Right hindlimb (tissue), 1 donor: ENCODE measurements at regions not wholly inside any gene's neighbourhood (a gene's known extent, or its start where the extent isn't known, plus 50 kb on each side); places are given as distances from the start of the nearest gene placed in this dataset.

Experiments used
- DNase-seq: peaks from one replicate; pipeline ENCODE4 v3.0.0-alpha.2; 2018

GRCh38 chr2:2890901-2891300, 486.7 kb downstream of the EIPR1 start:
- no peak for DNase-seq

GRCh38 chr2:2890246-2890645, 487.4 kb downstream of the EIPR1 start:
- DNase-seq = no peak

- DNase-seq = no peak
Observed at GRCh38 chr2:2889646-2890045, 488.0 kb downstream of the EIPR1 start.

- DNase-seq = no peak
Observed at GRCh38 chr2:2889141-2889540, 488.5 kb downstream of the EIPR1 start.

- DNase-seq = no peak
Observed at GRCh38 chr2:2887772-2888387, 489.7 kb downstream of the EIPR1 start.

- DNase-seq = no peak
Observed at GRCh38 chr2:2886922-2887321, 490.7 kb downstream of the EIPR1 start.

- no peak for DNase-seq
Observed at GRCh38 chr2:2881499-2881898, 496.1 kb downstream of the EIPR1 start.

- no peak for DNase-seq
Observed at GRCh38 chr2:2880938-2881337, 496.7 kb downstream of the EIPR1 start.

GRCh38 chr2:2879781-2880180, 497.8 kb downstream of the EIPR1 start:
- DNase-seq = no peak

- no peak for DNase-seq
Observed at GRCh38 chr2:2879071-2879470, 498.5 kb downstream of the EIPR1 start.

GRCh38 chr2:2877427-2877826, 500.2 kb downstream of the EIPR1 start:
- no peak for DNase-seq

GRCh38 chr2:2876331-2877221, 501.0 kb downstream of the EIPR1 start:
- DNase-seq = no peak

- DNase-seq = no peak
Observed at GRCh38 chr2:2875831-2876230, 501.8 kb downstream of the EIPR1 start.

- no peak for DNase-seq
Observed at GRCh38 chr2:2875296-2875695, 502.3 kb downstream of the EIPR1 start.

GRCh38 chr2:2874805-2875204, 502.8 kb downstream of the EIPR1 start:
- no peak for DNase-seq

- no peak for DNase-seq
Observed at GRCh38 chr2:2874341-2874740, 503.3 kb downstream of the EIPR1 start.

- DNase-seq = no peak
Observed at GRCh38 chr2:2873450-2873811, 504.2 kb downstream of the EIPR1 start.

- no peak for DNase-seq
Observed at GRCh38 chr2:2872713-2873449, 504.7 kb downstream of the EIPR1 start.

GRCh38 chr2:2872309-2872617, 505.4 kb downstream of the EIPR1 start:
- DNase-seq = no peak

- no peak for DNase-seq
Observed at GRCh38 chr2:2871480-2872308, 505.9 kb downstream of the EIPR1 start.

GRCh38 chr2:2870106-2870505, 507.5 kb downstream of the EIPR1 start:
- DNase-seq = no peak

GRCh38 chr2:2869553-2869952, 508.1 kb downstream of the EIPR1 start:
- DNase-seq = no peak

- no peak for DNase-seq
Observed at GRCh38 chr2:2868085-2868484, 509.5 kb downstream of the EIPR1 start.
